ENCODE measurements at regions not wholly inside any gene's neighbourhood (a gene's known extent, or its start where the extent isn't known, plus 50 kb on each side); places are given as distances from the start of the nearest gene placed in this dataset.

DNA sequence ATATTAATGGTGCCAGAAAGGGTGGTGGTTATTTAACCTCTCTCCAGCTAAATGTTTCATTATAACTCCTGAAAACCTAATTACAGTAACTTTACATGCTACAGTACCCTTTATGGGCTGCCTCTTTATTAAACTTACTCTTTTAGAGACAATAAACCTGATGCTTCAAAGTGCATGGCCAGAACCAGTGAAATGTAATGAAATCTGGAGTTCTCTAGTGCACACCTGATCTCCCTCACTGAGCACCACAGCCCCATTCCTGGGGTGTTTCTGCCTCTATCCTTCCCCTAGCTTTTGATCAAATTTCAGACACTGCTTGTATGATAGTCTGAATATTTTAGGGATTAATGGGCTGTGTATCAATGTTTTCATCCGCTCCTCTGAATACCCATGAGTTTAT, 306.5 kb upstream of the WWC1 start:
- Histone ChIP-seq H3K27me3 (ENCODE audit: insufficient read depth, poor library complexity, severe bottlenecking) (no peaks in the 10 kb centered on the region), H3K36me3 (ENCODE audit: low read depth) (no peaks in the 10 kb centered on the region), H3K4me1 (ENCODE audit: insufficient read depth, poor library complexity, severe bottlenecking) (no peaks in the 10 kb centered on the region), H3K9me3 (ENCODE audit: severe bottlenecking) (no peaks in the 10 kb centered on the region), H3K4me3 (ENCODE audit: severe bottlenecking) (no peak overlapping the region), H3K27ac (ENCODE audit: poor library complexity, severe bottlenecking) (no peak overlapping the region)
- TF ChIP-seq, protein P1, sequence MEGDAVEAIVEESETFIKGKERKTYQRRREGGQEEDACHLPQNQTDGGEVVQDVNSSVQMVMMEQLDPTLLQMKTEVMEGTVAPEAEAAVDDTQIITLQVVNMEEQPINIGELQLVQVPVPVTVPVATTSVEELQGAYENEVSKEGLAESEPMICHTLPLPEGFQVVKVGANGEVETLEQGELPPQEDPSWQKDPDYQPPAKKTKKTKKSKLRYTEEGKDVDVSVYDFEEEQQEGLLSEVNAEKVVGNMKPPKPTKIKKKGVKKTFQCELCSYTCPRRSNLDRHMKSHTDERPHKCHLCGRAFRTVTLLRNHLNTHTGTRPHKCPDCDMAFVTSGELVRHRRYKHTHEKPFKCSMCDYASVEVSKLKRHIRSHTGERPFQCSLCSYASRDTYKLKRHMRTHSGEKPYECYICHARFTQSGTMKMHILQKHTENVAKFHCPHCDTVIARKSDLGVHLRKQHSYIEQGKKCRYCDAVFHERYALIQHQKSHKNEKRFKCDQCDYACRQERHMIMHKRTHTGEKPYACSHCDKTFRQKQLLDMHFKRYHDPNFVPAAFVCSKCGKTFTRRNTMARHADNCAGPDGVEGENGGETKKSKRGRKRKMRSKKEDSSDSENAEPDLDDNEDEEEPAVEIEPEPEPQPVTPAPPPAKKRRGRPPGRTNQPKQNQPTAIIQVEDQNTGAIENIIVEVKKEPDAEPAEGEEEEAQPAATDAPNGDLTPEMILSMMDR (IDR thresholded peaks at IDR 0.05; ENCODE audit: poor library complexity, severe bottlenecking) = no peak
- DNase-seq (ENCODE audit: low spot score) = no peak
- ATAC-seq (ENCODE audit: low read depth) = no peak

DNA sequence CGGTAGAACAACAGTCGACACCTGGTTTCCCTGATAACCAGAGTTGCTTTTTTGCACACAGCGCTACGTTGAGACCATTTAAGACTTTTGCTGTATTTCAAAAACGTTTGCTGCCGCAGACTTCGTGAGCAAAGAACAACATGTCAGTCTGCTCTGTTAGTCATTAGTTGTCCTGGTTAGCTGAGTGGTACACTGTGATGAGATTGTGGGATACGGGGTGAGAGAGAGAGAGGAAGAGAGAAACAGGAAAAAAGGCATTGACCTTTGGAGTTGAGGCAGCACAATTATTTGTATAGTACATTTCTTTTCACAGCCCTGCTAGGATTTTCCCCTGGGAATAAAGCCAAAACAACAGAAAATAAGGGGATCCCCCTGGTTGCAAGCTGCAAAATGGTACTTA, 306.1 kb upstream of the WWC1 start:
- H3K36me3 ChIP-seq (ENCODE audit: low read depth) = no peaks in the 10 kb centered on the region
- TF ChIP-seq, protein P1 (IDR thresholded peaks at IDR 0.05; ENCODE audit: poor library complexity, severe bottlenecking) = no peak
- H3K4me1 ChIP-seq (ENCODE audit: insufficient read depth, poor library complexity, severe bottlenecking) = no peaks in the 10 kb centered on the region
- ATAC-seq (ENCODE audit: low read depth) = no peak
- no peak overlapping the region for H3K4me3 ChIP-seq (ENCODE audit: severe bottlenecking)
- no peaks in the 10 kb centered on the region for H3K9me3 ChIP-seq (ENCODE audit: severe bottlenecking)
- DNase-seq (ENCODE audit: low spot score) = no peak
- no peaks in the 10 kb centered on the region for H3K27me3 ChIP-seq (ENCODE audit: insufficient read depth, poor library complexity, severe bottlenecking)
- H3K27ac ChIP-seq (ENCODE audit: poor library complexity, severe bottlenecking) = no peak overlapping the region

DNA sequence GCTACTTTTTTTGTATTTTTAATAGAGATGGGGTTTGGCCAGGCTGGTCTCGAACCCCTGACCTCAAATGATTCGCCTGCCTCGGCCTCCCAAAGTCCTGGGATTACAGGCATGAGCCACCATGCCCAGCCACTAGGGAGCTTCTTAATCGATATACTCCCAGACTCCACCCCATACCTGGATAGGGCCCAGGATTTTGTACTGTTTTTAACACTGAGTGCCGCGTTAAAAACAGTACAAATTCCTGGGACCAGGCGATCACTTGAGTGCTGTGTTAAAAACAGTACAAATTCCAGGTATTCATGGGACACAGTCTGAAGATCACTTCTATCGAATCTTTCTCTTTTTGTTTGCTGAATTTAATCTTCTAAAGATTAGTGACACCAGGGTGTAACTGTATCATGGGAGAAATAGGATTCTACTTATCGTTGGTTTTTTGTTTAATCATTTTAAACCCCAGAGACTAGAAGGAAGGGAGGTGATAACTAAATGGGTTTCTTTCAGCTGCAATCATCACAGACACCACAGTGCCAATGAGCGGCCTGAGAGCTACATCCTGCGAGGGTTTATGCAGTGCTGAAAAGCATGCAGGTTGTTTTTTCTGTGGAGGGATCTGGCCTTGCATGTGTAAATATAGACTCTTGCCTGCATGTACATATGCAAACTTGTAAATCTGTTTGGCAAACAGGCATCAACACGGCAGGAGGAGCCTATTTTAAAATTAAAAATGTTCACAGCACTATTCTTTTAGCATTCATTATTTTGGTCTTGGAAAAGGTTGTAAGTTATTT, 303.8 kb upstream of the WWC1 start:
- ATAC-seq (ENCODE audit: low read depth) (no peak), DNase-seq (ENCODE audit: low spot score) (no peak)
- Histone ChIP-seq H3K4me3 (ENCODE audit: severe bottlenecking) (no peak overlapping the region), H3K4me1 (ENCODE audit: insufficient read depth, poor library complexity, severe bottlenecking) (no peaks in the 10 kb centered on the region), H3K9me3 (ENCODE audit: severe bottlenecking) (no peaks in the 10 kb centered on the region), H3K27me3 (ENCODE audit: insufficient read depth, poor library complexity, severe bottlenecking) (no peaks in the 10 kb centered on the region), H3K27ac (ENCODE audit: poor library complexity, severe bottlenecking) (no peak overlapping the region), H3K36me3 (ENCODE audit: low read depth) (no peaks in the 10 kb centered on the region)
- TF ChIP-seq, protein P1 (IDR thresholded peaks at IDR 0.05; ENCODE audit: poor library complexity, severe bottlenecking) = no peak

DNA sequence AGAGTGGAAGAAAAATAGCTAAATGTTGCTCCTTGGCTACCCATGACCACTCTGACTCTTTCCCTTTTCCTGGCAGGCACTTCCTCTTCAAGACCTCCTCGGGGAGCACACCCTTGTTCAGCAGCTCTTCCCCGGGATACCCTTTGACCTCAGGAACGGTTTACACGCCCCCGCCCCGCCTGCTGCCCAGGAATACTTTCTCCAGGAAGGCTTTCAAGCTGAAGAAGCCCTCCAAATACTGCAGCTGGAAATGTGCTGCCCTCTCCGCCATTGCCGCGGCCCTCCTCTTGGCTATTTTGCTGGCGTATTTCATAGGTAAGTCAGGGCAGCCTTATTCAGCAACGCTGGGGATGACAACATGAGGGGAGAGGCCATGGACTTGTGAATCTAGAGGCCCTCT, 298.6 kb upstream of the WWC1 start:
- Histone ChIP-seq H3K4me3 (ENCODE audit: severe bottlenecking) (no peak overlapping the region), H3K9me3 (ENCODE audit: severe bottlenecking) (no peaks in the 10 kb centered on the region), H3K4me1 (ENCODE audit: insufficient read depth, poor library complexity, severe bottlenecking) (no peaks in the 10 kb centered on the region), H3K27me3 (ENCODE audit: insufficient read depth, poor library complexity, severe bottlenecking) (no peaks in the 10 kb centered on the region), H3K36me3 (ENCODE audit: low read depth) (no peaks in the 10 kb centered on the region), H3K27ac (ENCODE audit: poor library complexity, severe bottlenecking) (no peak overlapping the region)
- DNase-seq (ENCODE audit: low spot score) (no peak), ATAC-seq (ENCODE audit: low read depth) (no peak)
- TF ChIP-seq, protein P1 (IDR thresholded peaks at IDR 0.05; ENCODE audit: poor library complexity, severe bottlenecking) = no peak

DNA sequence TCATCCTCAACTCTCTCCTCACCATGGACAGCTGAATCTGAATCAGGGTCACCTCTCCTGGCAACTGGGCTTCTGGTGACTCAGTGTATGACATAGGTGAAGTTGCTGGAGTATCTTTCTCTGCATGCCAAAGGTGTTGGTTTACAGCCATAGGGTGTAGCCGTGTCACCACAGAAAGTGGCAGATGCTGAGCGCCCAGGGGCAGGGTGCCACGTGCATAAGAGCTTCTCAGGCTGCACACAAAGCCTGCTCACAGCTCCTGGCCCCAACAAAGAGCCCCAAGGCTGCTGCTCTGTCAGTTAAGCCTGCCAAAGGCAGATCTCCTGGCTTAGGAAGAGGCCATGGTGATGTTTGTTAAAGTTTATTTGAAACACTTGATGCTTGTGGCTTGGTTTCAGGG, 297.7 kb upstream of the WWC1 start:
- TF ChIP-seq, protein P1 (IDR thresholded peaks at IDR 0.05; ENCODE audit: poor library complexity, severe bottlenecking) = no peak
- no peak overlapping the region for H3K27ac ChIP-seq (ENCODE audit: poor library complexity, severe bottlenecking)
- no peaks in the 10 kb centered on the region for H3K9me3 ChIP-seq (ENCODE audit: severe bottlenecking)
- H3K4me3 ChIP-seq (ENCODE audit: severe bottlenecking) = no peak overlapping the region
- H3K27me3 ChIP-seq (ENCODE audit: insufficient read depth, poor library complexity, severe bottlenecking) = no peaks in the 10 kb centered on the region
- DNase-seq (ENCODE audit: low spot score) (no peak), ATAC-seq (ENCODE audit: low read depth) (peak; percentile 61)
- H3K36me3 ChIP-seq (ENCODE audit: low read depth) = no peaks in the 10 kb centered on the region
- H3K4me1 ChIP-seq (ENCODE audit: insufficient read depth, poor library complexity, severe bottlenecking) = no peaks in the 10 kb centered on the region
